ENCODE measurements at regions not wholly inside any gene's neighbourhood (a gene's known extent, or its start where the extent isn't known, plus 50 kb on each side); places are given as distances from the start of the nearest gene placed in this dataset.

- H3K4me3 ChIP-seq (ENCODE audit: low read length), result no peak overlapping the region
- no peak for DNase-seq
- no peaks in the 10 kb centered on the region for H4K20me1 ChIP-seq (ENCODE audit: insufficient read depth, low read length)
- no peak overlapping the region for H3K9ac ChIP-seq (ENCODE audit: low read length)
- no peaks in the 10 kb centered on the region for H3F3A ChIP-seq (ENCODE audit: insufficient read depth, low read length)
- TF ChIP-seq EZH2 (optimal IDR thresholded peaks at IDR 0.05; ENCODE audit: low read depth, low read length), result no peak
- TF ChIP-seq EZH2phosphoT487 (IDR thresholded peaks at IDR 0.05; ENCODE audit: low read length), result no peak
- no peak for TF ChIP-seq CTCF (IDR thresholded peaks at IDR 0.05; ENCODE audit: low read length)
- H2AFZ ChIP-seq (ENCODE audit: low read length), result no peak overlapping the region
- H3K79me2 ChIP-seq (ENCODE audit: low read length), result no peaks in the 10 kb centered on the region
- H3K27ac ChIP-seq (ENCODE audit: low read length), result no peak overlapping the region
- no peaks in the 10 kb centered on the region for H3K9me3 ChIP-seq (replicated peaks; ENCODE audit: insufficient read depth, low read length)
- H3K4me1 ChIP-seq (ENCODE audit: low read length), result no peaks in the 10 kb centered on the region
- H3K27me3 ChIP-seq (replicated peaks; ENCODE audit: insufficient read depth, low read length), result no peaks in the 10 kb centered on the region
- no peak overlapping the region for H3K4me2 ChIP-seq (ENCODE audit: low read depth, low read length)
- no peaks in the 10 kb centered on the region for H3K36me3 ChIP-seq (replicated peaks; ENCODE audit: insufficient read depth, low read length)
- no peaks in the 10 kb centered on the region for H3K9me2 ChIP-seq (replicated peaks; ENCODE audit: insufficient read depth, low read length)
Measured at GRCh38 chr10:28840202-28840601, 162.9 kb downstream of the BAMBI start.

- no peak overlapping the region for H3K9ac ChIP-seq (ENCODE audit: low read length)
- no peaks in the 10 kb centered on the region for H4K20me1 ChIP-seq (ENCODE audit: insufficient read depth, low read length)
- H3F3A ChIP-seq (ENCODE audit: insufficient read depth, low read length), result no peaks in the 10 kb centered on the region
- no peaks in the 10 kb centered on the region for H3K36me3 ChIP-seq (replicated peaks; ENCODE audit: insufficient read depth, low read length)
- H3K27me3 ChIP-seq (replicated peaks; ENCODE audit: insufficient read depth, low read length), result no peaks in the 10 kb centered on the region
- no peaks in the 10 kb centered on the region for H3K9me3 ChIP-seq (replicated peaks; ENCODE audit: insufficient read depth, low read length)
- no peak for DNase-seq
- no peak overlapping the region for H3K27ac ChIP-seq (ENCODE audit: low read length)
- TF ChIP-seq EZH2 (optimal IDR thresholded peaks at IDR 0.05; ENCODE audit: low read depth, low read length) (no peak), EZH2phosphoT487 (IDR thresholded peaks at IDR 0.05; ENCODE audit: low read length) (no peak)
- no peaks in the 10 kb centered on the region for H3K79me2 ChIP-seq (ENCODE audit: low read length)
- H3K4me3 ChIP-seq (ENCODE audit: low read length), result no peak overlapping the region
- no peaks in the 10 kb centered on the region for H3K9me2 ChIP-seq (replicated peaks; ENCODE audit: insufficient read depth, low read length)
- no peak overlapping the region for H3K4me2 ChIP-seq (ENCODE audit: low read depth, low read length)
- no peaks in the 10 kb centered on the region for H3K4me1 ChIP-seq (ENCODE audit: low read length)
- H2AFZ ChIP-seq (ENCODE audit: low read length), result no peak overlapping the region
Measured at GRCh38 chr10:28840971-28841370, 163.7 kb downstream of the BAMBI start.

GRCh38 chr10:28841625-28842024, 164.3 kb downstream of the BAMBI start:
- H3F3A ChIP-seq (ENCODE audit: insufficient read depth, low read length), result no peaks in the 10 kb centered on the region
- H3K36me3 ChIP-seq (replicated peaks; ENCODE audit: insufficient read depth, low read length), result no peaks in the 10 kb centered on the region
- no peaks in the 10 kb centered on the region for H3K27me3 ChIP-seq (replicated peaks; ENCODE audit: insufficient read depth, low read length)
- no peak overlapping the region for H3K4me3 ChIP-seq (ENCODE audit: low read length)
- no peaks in the 10 kb centered on the region for H3K4me1 ChIP-seq (ENCODE audit: low read length)
- no peak overlapping the region for H3K27ac ChIP-seq (ENCODE audit: low read length)
- no peaks in the 10 kb centered on the region for H3K79me2 ChIP-seq (ENCODE audit: low read length)
- TF ChIP-seq EZH2 (optimal IDR thresholded peaks at IDR 0.05; ENCODE audit: low read depth, low read length), result no peak
- H4K20me1 ChIP-seq (ENCODE audit: insufficient read depth, low read length), result no peaks in the 10 kb centered on the region
- H3K9me3 ChIP-seq (replicated peaks; ENCODE audit: insufficient read depth, low read length), result no peaks in the 10 kb centered on the region
- no peak overlapping the region for H3K9ac ChIP-seq (ENCODE audit: low read length)
- DNase-seq, result no peak
- H3K4me2 ChIP-seq (ENCODE audit: low read depth, low read length), result no peak overlapping the region
- H3K9me2 ChIP-seq (replicated peaks; ENCODE audit: insufficient read depth, low read length), result no peaks in the 10 kb centered on the region
- H2AFZ ChIP-seq (ENCODE audit: low read length), result no peak overlapping the region

GRCh38 chr10:28842321-28842720, 165.0 kb downstream of the BAMBI start:
- H3K79me2 ChIP-seq (ENCODE audit: low read length), result no peaks in the 10 kb centered on the region
- no peak overlapping the region for H3K27ac ChIP-seq (ENCODE audit: low read length)
- no peaks in the 10 kb centered on the region for H3F3A ChIP-seq (ENCODE audit: insufficient read depth, low read length)
- H3K4me2 ChIP-seq (ENCODE audit: low read depth, low read length), result no peak overlapping the region
- DNase-seq, result no peak
- H3K9ac ChIP-seq (ENCODE audit: low read length), result no peak overlapping the region
- no peaks in the 10 kb centered on the region for H3K36me3 ChIP-seq (replicated peaks; ENCODE audit: insufficient read depth, low read length)
- H4K20me1 ChIP-seq (ENCODE audit: insufficient read depth, low read length), result no peaks in the 10 kb centered on the region
- H2AFZ ChIP-seq (ENCODE audit: low read length), result no peak overlapping the region
- TF ChIP-seq CTCF (IDR thresholded peaks at IDR 0.05; ENCODE audit: low read length) (no peak), EZH2 (optimal IDR thresholded peaks at IDR 0.05; ENCODE audit: low read depth, low read length) (no peak), EZH2phosphoT487 (IDR thresholded peaks at IDR 0.05; ENCODE audit: low read length) (no peak)
- H3K9me2 ChIP-seq (replicated peaks; ENCODE audit: insufficient read depth, low read length), result no peaks in the 10 kb centered on the region
- no peaks in the 10 kb centered on the region for H3K9me3 ChIP-seq (replicated peaks; ENCODE audit: insufficient read depth, low read length)
- no peaks in the 10 kb centered on the region for H3K27me3 ChIP-seq (replicated peaks; ENCODE audit: insufficient read depth, low read length)
- no peaks in the 10 kb centered on the region for H3K4me1 ChIP-seq (ENCODE audit: low read length)
- H3K4me3 ChIP-seq (ENCODE audit: low read length), result no peak overlapping the region
